Calu3 (cell line): ENCODE measurements at regions not wholly inside any gene's neighbourhood (a gene's known extent, or its start where the extent isn't known, plus 50 kb on each side); places are given as distances from the start of the nearest gene placed in this dataset.

Experiments used
- BruUV-seq: library from RNA; stranded (reverse); fragments of 400-500 nt; replicated peaks from 2 replicates; lab custom pipeline; 2021; lab: Mats Ljungman, UMichigan
- CTCF ChIA-PET: fragments of 300-600 bp; sonication (Branson Sonifier 250); formaldehyde crosslinking; loops from one replicate; lab custom pipeline; 2022; ENCODE audit warnings: antibody characterized with exemption; lab: Charles Lee
- DNase-seq: peaks from one replicate; pipeline ENCODE4 v3.0.0; 2022
- H3K27ac Mint-ChIP-seq: one replicate; pipeline ENCODE4 v1.8.0; 2022; ENCODE audit warnings: mixed read lengths; ENCODE audit not compliant: unreplicated experiment
- H3K27me3 Mint-ChIP-seq: one replicate; pipeline ENCODE4 v1.8.0; 2022; ENCODE audit warnings: mixed read lengths; ENCODE audit not compliant: unreplicated experiment
- H3K36me3 Mint-ChIP-seq: one replicate; pipeline ENCODE4 v1.8.0; 2022; ENCODE audit warnings: mild to moderate bottlenecking, moderate library complexity, mixed read lengths; ENCODE audit not compliant: insufficient read depth, unreplicated experiment
- H3K4me1 Mint-ChIP-seq: one replicate; pipeline ENCODE4 v1.8.0; 2022; ENCODE audit warnings: mild to moderate bottlenecking, low read depth, mixed read lengths; ENCODE audit not compliant: unreplicated experiment
- H3K4me3 Mint-ChIP-seq: one replicate; pipeline ENCODE4 v1.8.0; 2022; ENCODE audit warnings: mild to moderate bottlenecking, low read depth, moderate library complexity, mixed read lengths; ENCODE audit not compliant: unreplicated experiment
- H3K9me3 Mint-ChIP-seq: one replicate; pipeline ENCODE4 v1.8.0; 2022; ENCODE audit warnings: low read depth, mixed read lengths; ENCODE audit not compliant: unreplicated experiment
- CTCF ChIP-seq: fragments of 200-600 bp; IDR thresholded peaks from one replicate; pipeline ENCODE4 v1.8.0; 2022; ENCODE audit warnings: antibody characterized with exemption; ENCODE audit not compliant: unreplicated experiment
- intact Hi-C: fragments of 100-400 bp; cut with micrococcal nuclease; formaldehyde crosslinking; loops from one replicate; pipeline ENCODE4 v1.10.0; 2022; ENCODE audit not compliant: unreplicated experiment

GRCh38 chr9:29555502-29555901 lies 1982.2 kb upstream of the C9orf72 start:
- Mint-ChIP-seq H3K36me3 (no peaks in the 10 kb centered on the region), H3K27me3 (no peaks in the 10 kb centered on the region), H3K4me3 (no peak overlapping the region), H3K4me1 (no peaks in the 10 kb centered on the region), H3K9me3 (no peaks in the 10 kb centered on the region), H3K27ac (no peak overlapping the region)
- BruUV-seq = no TSS peak
- intact Hi-C loops = no loop called here
- CTCF ChIA-PET = no interaction called here
- DNase-seq = no peak
- TF ChIP-seq CTCF = no peak

- Mint-ChIP-seq H3K9me3 (no peaks in the 10 kb centered on the region), H3K4me1 (no peaks in the 10 kb centered on the region), H3K36me3 (no peaks in the 10 kb centered on the region), H3K4me3 (no peak overlapping the region), H3K27ac (no peak overlapping the region), H3K27me3 (no peaks in the 10 kb centered on the region)
- no peak for TF ChIP-seq CTCF
- CTCF ChIA-PET = no interaction called here
- DNase-seq = no peak
- intact Hi-C loops = no loop called here
- no TSS peak for BruUV-seq
Observed at GRCh38 chr9:29556317-29556716, 1983.0 kb upstream of the C9orf72 start.

- CTCF ChIA-PET = no interaction called here
- no TSS peak for BruUV-seq
- Mint-ChIP-seq H3K9me3 (peaks cover 2% of the 10 kb centered on the region), H3K27me3 (no peaks in the 10 kb centered on the region), H3K27ac (no peak overlapping the region), H3K4me1 (no peaks in the 10 kb centered on the region), H3K36me3 (no peaks in the 10 kb centered on the region), H3K4me3 (no peak overlapping the region)
- no peak for DNase-seq
- TF ChIP-seq CTCF = no peak
- intact Hi-C loops = no loop called here
Observed at GRCh38 chr9:29556746-29557145, 1983.5 kb upstream of the C9orf72 start.

- BruUV-seq = no TSS peak
- Mint-ChIP-seq H3K9me3 (peaks cover 7% of the 10 kb centered on the region), H3K27me3 (no peaks in the 10 kb centered on the region), H3K27ac (no peak overlapping the region), H3K4me1 (no peaks in the 10 kb centered on the region), H3K4me3 (no peak overlapping the region), H3K36me3 (no peaks in the 10 kb centered on the region)
- intact Hi-C loops = no loop called here
- no peak for TF ChIP-seq CTCF
- no peak for DNase-seq
- CTCF ChIA-PET = no interaction called here
Observed at GRCh38 chr9:29564564-29564963, 1991.3 kb upstream of the C9orf72 start.
